ENCODE measurements at regions not wholly inside any gene's neighbourhood (a gene's known extent, or its start where the extent isn't known, plus 50 kb on each side); places are given as distances from the start of the nearest gene placed in this dataset.
"Not testable (repeated sequence)": the region's sequence is repeated elsewhere in the genome, so short reads cannot be mapped to it uniquely, and the experiment has no call there.

DNA sequence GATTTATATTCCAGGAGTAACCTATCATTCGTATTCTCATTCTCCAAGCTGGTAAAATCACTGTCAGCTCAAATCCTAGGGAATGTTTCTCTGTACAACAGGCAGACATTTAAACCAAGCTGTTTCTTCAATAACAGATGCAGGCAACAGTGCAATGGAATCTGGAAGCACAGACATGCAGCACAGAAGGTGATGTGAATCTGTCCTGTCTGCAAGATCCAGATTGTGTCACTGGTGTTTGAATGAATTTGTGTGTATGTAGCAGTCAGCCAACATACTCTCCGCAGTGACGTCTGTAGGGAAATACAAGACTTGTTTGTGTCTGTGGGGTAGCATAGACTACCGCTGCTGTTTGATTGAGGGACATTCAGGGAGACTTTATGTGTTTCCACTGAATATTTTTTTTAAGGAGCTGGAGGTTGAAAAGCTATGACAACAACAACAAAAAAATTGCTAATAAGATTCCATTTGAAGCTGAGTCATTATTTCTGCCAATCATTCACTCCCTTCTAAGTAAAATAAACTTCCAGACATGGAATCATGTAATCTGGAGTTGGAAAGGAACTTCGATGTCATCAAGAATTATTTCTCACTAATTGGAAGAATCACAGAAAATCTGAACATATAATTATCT lies 122.9 kb upstream of the MYO3A start:
- no peak for DNase-seq

DNA sequence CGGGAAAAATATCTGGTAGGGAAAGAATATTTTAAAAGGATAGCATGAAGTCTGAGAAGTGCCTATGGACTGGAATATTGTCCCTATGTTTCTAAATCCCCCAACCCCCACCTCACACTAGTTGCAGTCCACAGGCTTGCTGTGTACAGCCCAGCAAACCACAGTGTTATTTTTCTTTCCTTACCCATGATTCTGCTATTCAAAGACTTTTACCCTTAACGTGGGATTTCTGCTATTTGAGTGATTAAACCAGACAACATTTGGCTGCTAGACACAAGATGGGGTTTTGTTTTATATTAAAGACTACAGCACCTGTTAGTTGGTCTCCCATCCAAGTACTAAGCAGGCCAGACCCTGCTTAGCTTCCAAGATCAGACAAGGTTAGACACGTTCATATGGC lies 120.5 kb upstream of the MYO3A start:
- no peak for DNase-seq

DNA sequence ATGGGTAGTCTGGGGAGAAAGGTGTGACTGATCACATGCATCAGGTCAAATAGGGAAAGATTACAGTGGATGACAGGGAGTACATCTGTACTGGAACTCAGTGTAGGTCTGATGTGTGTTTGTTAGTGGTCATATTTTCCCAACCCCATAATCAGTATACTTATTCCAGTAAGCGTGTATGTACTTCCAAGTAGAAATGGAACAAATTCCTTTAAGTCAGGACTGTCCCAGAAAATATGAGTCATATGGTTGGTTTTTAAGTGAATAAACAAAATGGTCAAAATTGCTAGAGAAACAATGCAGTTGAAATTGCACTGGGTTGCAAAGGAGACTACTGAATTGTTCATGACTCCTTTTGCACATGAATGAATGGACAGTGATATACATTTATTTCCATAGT lies 118.8 kb upstream of the MYO3A start:
- DNase-seq = no peak

DNA sequence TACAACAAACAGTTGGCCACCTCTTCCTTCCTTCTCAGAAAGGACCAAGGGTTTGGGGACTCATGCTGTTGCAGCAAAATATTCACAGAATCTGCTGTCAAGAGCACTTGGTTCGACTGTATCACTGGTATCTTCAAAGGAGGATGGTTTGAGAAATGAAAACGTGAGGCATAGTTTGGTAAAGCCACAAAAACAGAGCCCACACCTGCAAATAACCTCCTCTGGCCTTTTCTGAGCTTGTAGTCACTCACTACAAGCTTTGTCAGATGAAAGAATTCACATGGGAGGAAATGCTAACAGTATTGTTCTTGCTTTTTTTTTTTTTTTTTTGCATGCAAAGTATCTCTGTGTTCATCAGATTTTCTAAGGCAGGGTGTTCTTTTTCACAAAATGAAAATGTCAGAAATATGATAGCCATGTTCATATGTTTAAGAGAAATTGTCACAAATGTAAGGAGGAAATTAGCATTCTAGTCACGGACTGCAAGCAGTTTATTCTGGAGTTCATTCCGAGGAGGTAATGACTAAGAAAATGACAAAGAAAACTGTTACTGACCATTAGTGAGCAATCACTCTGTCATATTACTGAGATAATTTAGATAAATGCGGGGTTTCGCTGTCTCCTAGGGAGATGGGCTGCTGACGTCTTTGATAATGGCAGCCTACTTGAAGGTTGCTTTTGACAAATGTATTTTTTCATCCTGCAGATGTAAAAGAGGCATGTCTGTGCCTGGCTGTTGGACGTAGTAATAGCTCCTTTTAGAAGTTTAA lies 117.8 kb upstream of the MYO3A start:
- DNase-seq = no peak

DNA sequence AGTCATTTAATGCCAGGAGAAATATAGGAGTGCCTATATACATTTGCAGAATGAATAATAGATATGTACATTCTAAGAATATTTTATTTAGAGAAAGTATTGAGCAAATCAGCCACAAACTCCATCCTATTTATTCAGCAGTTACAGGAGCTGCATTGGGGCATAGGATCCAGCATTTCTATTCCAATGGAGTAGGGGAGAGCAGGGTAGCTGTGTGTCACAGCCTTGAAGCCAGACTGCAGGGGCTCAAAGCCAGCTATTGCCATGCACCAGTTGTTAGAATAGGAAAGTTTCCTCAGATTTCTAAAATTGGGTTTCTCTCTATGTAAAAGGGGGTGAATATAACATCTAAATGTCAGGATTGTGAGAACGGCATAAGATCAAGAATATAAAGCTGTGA lies 116.8 kb upstream of the MYO3A start:
- DNase-seq = no peak

DNA sequence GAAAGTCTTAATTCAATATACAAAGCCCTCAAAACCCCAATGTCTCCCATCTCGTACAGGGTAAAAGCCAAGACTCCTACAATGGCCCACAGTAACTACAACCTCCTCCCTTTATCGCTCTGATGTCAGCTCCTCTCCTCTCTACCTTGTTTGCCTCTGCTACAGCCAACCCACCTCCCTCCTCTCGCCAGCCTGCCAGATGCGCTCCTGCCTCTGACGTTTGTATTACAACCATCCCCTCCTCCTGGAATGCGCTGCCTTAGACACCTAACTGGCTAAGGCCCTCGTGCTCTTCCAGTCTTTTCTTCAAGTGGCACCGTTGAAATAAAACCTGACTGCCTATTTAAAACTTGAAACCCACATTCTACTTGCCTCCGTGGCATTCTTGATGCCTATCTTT lies 115.3 kb upstream of the MYO3A start:
- no peak for DNase-seq

DNA sequence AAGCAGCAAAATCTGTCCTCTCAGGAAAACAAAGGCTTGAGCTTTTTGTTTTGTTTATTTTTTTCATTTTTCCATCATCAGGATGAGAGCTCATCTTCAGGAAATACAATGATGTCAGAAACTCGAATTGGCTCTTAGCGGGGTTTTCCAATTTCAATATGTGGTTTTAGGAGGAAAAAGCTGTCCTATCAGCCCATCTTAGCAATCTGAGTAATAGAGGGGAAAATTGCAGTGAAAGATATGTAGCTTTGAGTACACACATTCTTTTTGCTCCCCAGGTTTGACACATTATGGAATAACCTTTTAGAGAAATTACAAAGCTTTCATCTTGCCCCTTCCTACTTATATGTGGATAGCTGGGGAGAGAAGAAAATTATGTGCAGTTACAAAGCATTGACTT lies 113.6 kb upstream of the MYO3A start:
- no peak for DNase-seq

DNA sequence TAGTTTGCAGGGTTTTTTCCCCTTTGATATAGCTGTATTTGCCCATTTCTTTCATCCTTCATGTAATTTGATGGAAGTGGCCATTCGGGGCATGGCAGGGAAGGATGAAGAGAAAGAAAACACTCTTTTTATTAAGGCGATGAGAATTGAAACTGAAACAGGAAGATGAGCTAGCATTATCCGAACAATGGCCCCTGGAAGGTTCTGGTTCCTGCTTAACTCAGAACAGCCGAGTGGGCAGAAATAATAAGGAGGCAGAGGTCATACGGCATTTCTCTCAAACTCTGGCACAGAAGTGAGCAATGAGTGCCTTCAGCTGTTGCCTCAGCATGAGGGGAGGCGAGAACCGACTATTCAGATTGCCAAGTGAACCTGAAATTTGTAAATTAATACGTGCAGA lies 113.2 kb upstream of the MYO3A start:
- no peak for DNase-seq

DNA sequence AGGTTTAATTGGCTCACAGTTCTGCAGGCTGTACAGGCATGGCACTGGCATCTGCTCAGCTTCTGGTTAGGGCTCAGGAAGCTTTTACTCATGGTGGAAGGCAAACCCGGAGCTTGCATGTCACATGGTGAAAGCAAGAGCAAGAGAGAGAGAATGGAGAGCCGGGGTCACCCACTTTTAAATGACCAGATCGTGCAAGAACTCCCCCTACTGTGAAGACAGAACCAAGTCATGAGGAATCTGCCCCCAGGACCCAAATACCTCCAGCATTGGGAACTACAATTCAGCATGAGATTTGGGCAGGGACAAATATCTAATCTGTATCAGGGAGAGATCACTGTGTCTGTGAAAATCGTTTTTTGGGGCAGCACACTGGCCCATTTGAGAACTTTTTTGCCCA lies 110.0 kb upstream of the MYO3A start:
- no peak for DNase-seq

DNA sequence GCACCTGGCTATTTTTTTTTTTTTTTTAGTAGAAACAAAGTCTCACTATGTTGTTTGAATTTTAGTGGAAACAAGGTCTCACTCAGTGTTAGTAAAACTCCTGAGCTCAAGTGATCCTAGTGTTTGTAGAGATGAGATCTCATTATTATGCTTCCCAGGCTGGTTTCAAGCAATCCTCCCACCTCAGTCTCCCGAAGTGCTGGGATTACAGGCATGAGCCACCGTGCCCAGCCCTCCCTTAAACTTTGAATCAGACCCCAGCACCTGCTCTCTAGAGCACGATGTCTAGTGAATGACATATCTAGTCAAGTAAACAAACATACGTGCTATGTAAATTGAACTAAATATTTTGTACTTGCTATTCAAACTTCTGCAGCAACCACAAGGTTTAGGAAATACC lies 105.6 kb upstream of the MYO3A start:
- no peak for DNase-seq

DNA sequence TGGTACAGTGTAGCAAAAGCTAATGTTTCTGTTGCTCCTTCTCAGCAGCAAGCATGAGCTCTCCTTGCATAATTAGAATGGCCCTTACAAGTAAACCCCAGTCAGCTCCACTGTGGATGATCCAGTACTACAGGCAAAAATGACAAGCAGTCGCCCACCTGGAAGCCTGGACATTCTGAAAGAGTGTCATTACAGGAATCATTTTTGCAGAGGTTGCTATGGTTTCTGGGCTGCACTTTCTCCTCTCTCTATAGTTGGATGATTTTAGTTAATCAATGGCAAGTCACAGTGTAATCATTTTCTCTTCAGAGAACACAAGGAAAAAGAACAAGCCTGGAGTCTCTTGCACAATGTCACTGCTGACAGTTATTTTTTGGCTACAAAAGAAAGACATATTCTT lies 102.9 kb upstream of the MYO3A start:
- DNase-seq = no peak

DNA sequence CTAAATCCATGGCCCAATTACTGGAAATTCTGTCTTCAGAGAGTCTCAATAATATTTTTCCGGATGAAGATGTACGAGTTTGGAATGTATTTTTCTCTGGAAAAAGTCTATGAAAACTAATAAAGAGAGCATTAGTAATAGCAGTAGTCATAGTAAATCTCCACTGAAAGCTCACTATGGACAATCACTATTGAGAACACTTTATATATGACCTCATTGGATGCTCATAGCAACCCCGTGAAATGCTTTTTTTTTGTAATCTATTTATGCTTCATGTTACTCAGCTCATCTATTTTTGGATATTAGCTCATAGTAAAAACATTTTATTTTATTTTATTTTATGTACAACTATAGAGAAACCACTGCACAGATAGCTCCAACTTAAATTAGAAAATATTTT lies 94.3 kb upstream of the MYO3A start:
- no peak for DNase-seq

DNA sequence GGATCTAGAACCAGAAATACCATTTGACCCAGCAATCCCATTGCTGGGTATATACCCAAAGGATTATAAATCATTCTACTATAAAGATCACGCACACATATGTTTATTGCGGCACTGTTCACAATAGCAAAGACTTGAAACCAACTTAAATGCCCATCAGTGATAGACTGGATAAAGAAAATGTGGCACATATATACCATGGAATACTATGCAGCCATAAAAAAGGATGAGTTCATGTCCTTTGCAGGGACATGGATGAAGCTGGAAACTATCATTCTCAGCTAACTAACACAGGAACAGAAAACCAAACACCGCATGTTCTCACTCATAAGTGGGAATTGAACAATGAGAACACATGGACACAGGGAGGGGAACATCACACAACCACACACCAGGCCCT lies 93.2 kb upstream of the MYO3A start:
- not testable (repeated sequence) for DNase-seq

DNA sequence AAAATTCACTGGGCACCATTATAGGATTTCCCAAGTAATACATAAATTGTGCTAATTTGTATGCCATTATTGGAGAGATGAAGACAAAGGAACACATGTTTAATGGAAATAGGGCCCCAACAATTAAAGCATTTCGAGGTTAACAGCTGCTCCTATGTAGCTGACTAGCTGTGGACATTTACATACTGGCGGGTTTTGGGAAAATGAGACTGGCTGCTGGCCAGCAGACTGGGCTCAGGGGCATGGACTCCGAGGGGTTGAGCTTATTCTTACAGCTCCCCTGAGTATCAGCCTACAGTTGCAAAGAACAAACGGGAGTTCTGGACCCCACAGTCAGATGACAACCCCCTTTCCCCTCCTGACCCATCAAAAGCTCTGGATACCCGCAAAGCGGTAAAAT lies 91.9 kb upstream of the MYO3A start:
- no peak for DNase-seq

DNA sequence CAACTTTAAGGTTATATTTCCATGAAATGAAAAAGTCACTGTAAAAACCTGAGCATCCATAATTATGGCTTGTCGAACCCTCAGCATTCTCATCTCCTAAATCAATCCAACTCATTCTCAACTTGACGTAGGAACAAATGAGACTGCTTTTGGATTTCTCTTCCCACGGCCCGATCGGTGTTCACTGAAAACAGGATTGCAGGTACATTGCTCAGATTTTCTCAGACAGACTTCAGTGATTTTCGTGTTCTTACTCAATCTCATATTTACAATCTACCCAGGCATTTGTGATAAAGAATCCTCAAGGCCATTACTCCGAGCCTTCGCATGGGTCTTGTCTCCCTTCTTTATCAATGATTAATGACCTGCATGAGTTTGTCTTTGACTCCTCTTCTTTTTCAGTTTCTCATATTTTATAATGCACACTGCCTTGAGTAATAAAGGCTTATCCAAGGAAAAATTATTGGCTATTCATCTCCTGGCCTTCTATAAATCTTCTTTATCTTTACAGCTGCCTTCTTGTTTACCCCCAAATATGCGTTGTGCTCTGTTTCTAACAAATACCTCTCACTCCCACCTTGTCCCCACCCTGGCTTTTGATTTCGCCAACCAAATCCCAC lies 90.4 kb upstream of the MYO3A start:
- no peak for DNase-seq

DNA sequence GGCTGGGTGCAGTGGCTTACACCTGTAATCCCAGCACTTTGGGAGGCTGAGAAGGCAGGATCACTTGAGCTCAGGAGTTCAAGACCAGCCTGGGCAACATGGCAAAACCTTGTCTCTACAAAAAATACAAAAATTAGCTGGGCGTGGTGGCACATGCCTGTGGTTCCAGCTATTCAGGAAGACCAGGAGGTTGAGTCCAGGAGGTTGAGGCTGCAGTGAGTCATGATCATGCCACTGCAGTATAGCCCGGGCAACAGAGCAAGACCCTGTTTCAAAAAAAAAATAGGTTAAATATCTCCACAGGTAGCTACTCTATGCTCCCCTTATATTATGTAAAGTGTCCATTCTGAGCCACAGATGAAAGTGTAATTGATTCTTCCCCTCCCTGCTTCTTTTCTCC lies 89.3 kb upstream of the MYO3A start:
- DNase-seq = not testable (repeated sequence)

DNA sequence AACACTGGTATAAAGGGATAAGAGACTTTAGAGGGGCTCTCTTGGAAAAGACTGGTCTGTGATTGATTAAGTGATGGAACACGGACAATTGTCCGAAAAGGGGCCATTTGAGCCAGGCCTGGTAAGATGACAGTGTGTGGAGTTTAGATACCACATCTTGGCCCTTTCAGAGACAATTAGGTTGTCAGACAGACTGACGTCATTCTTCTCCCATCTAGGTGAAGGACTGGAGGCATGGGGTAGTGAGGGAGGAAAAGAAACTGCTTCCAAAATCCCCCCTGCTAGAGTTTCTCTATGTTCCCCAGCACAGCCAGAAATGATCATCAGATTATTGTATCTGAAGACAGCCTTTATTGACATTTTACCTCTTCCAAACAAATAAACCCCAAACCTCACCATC lies 84.8 kb upstream of the MYO3A start:
- DNase-seq = no peak

DNA sequence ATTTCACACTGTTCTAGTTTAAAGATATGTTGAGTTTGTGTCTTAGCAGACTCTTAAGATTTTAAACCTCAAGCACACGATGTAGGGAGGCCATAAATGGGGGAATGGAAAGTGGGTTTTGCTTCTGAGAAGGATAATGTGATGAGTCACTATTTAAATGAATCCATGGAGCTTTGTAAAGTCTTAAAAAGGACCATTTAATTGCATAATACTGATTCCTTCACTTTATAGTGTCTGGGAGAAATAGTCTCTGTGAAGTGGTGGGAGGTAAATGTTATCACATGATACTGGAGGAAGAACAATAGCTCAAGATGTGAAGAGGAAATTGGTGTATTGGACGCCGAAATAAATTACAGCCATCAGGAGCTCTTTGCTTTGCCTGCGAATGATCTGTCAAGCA lies 84.0 kb upstream of the MYO3A start:
- DNase-seq = no peak

DNA sequence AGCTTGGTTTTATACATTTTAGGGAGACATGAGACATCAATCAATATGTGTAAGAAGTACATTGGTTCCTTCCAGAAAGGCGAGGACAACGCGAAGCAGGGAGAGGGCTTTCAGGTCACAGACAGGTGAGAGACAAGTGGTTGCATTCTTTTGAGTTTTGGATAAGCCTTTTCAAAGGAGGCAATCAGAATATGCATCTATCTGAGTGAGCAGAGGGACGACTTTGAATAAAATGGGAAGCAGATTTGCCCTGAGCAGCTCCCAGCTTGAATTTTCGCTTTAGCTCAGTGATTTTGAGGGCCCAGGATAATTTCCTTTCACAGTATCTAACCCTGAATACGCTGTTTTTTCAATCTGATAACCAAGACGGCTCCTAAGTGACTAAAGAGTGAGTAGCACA lies 82.5 kb upstream of the MYO3A start:
- DNase-seq = no peak

DNA sequence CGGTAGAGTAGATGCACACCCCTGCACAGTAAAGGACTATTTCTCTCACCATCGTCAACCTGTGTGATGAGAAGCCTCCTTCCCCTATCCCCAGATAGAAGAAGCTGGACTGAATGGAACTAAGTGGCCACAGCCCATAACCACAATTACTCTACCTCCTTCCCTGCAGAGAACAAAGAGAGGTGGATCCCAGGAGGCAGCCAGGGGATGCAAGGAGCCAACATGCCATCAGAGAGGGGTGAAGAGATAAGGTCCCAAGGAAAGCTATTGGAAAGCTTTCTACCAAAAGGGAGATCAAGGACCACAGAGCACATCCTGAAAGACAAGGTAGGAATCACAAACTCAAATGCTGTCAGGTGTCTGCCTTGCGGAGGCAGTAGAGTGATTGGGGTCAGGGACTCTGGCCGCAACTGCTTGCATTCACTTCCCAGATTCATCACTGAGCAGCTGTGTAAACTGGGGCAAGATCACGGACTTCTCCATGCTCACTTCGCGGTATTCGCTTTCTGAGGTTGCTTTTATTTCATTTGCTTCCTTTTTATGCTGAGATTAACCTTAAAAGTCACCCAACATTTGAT lies 81.6 kb upstream of the MYO3A start:
- no peak for DNase-seq

DNA sequence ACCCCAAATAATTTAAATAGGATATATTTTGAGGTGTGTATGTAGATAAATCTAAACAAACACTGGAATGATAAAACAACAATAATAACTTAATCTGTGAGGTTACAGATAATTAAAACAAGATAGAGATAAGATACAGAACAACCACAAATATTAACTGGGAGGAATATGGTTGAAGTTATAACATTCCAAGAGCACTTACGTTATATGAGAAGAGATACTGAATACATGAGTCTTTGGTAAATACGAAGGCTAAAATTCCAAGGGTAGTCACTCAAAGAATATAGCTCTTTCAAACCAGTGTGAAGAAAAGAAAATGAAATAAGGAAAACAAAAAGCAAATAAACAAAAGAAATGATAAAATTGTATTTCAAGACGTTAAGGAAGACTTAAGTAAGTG lies 76.0 kb upstream of the MYO3A start:
- no peak for DNase-seq

DNA sequence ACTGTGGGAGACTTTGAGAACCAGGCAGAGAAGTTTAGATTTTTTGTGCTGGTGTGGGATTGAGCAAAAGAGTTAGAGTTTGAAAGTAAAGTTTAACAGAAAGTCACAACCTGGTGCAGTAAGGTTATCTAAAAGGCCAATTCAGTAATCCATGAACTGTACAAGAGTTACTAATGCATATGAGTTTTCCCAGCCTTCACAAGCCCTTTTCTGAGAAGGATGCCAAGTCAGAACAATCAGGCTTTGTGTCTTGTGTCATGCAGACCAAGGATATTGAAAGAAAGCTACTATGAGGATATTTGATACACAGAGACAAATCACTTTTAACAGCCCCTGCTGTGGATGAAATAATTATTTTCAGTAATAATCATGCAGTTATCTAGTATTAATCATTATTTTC lies 68.8 kb upstream of the MYO3A start:
- DNase-seq = no peak

DNA sequence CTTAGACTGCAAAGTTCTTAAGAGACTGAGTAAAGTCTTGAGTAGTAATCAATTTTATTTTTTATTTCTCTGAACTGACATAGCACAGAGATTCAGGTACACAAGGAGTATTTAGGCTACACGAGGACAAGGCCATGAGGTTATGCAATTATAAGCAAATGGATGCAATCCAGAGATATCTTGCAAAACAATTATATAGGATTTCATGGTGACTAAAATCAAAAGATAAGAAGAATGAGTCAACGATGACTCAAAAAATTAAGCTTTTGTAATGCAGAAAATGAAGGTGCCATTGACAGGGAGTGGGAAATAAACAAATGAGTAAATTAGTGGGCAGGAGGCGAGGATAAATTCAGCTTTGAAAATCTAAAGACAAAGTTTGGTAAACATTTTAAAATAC lies 66.7 kb upstream of the MYO3A start:
- DNase-seq = no peak

DNA sequence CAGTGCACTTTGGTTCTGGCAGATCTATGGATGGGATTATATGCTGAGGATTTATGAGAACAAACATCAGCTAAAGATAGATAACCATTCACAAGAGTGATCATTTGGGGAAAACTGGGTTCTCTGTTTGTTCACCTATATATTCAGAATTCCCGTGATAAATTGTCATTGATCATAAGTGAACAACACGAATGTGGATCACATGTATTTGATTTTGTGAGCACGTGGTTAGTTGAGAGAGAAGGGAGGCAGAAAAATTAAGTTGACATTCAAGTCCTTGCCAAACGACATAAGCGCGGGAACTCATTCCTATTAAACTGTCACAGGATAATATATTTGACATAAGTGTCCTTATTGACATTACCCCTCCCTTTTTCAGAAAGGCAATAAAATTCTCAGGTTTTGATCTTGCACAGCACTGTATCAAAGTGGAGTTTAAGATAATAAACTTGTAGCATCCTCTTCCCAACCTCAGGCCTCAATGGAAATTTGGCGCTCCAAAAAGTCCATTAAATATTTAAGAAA lies 64.9 kb upstream of the MYO3A start:
- DNase-seq = no peak
